DMS79 treated with DMSO at 0.1 percent for 48 hours (cell line): ENCODE measurements at regions not wholly inside any gene's neighbourhood (a gene's known extent, or its start where the extent isn't known, plus 50 kb on each side); places are given as distances from the start of the nearest gene placed in this dataset.

ENCODE experiments used
- DNase-seq: peaks from one replicate; lab custom pipeline; 2025; lab: John Stamatoyannopoulos, UW

DNA sequence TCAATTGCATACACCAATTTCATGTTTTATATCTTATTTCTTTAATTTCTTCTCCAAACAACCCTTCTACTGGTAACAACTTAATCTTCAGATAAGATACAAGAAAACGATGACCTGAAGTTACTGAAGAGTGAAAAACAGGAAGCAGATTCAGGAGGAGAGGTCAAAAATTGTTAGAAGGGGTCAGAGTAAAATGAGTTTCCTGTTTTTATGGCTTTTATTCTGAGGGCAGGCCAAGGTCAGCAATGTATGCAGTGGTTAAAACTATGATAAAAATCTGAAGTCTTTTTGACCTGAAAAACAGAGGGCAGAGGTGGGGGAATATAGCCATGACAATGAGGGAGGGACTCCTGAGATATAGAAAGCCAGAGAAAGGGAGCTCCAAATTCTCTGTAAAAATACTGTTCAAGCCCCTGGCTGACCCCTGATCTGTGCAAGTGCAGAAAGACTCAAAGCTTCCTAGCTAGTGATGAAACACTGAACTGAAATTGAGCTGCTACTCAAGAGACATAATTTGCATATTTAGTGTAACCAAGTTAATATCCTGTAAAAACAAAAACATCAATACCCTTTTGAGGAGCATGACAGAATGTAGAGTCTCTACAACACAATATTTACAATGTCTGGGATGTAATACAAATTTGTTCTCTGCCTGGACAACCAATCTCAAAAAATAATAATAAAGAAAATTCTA is 514.3 kb upstream of the SEL1L start:
- DNase-seq = no peak

DNA sequence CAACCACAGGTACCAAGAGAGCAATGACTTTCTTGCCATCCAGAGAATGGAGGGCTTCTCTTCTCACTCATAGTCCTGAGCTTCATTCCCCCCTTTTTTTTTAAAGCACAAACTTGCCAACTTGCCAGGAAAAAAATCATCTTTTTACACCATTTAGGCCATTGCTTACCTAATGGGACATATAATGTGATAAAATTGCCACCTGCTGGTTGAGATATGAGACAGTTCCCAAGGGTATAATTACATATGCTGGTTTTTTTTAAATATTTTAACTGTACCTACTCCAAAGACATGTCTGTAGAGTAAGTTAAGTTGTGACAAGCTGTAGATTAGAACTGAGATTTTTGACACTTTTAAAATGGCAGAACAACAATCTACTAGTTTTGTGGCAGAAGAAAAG is 519.1 kb upstream of the SEL1L start:
- DNase-seq = no peak

DNA sequence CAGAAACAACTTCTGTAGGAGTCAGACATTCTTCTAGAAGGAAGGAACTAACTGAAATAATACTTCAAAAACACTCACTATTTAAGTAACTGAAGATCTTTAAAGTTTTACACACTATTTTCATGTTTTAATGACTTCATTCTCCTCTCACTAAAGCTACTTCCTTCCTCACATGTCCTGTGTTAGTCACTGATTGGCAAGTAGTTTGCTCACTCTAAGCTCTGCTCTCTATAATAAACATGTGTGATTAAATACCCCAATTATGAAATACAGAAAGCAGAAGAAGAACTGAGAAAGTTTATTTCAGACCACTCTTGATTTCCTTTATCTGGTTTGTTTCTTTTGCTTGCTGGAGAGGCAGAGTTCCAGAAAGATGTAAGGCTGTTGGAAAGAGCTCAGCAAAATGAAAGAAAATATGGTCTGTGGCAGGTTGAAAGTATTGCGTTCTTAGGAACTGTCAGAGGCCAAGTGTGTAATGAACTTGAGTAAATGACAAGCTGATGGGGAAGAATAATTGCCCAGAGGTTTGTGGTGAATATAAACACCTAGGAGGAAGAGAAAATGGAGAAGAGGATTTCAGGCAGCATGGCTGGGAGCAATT is 522.0 kb upstream of the SEL1L start:
- no peak for DNase-seq

- no peak for DNase-seq
Measured at GRCh38 chr14:82060219-82060618, 526.6 kb upstream of the SEL1L start.

- DNase-seq = peak; percentile 100
Measured at GRCh38 chr14:82067221-82067875, 533.7 kb upstream of the SEL1L start.

DNA sequence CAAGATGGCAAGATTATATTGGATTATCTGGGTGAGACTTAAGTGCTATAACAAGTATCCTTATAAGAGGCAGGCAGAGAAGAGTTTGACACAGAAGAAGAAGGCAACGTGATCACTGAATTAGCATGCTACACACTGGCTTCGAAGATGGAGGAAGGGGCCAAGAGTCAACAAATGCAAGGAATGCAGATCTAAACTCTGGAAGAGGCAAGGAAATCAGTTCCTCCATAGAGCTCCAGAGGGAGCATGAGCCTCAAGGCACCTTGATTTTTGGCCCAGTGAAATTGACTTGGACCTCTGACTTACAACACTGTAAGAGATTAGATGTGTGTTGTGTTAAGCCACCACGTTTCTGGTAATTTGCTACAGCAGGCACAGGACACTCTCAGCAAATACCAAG is 536.4 kb upstream of the SEL1L start:
- DNase-seq = no peak

DNA sequence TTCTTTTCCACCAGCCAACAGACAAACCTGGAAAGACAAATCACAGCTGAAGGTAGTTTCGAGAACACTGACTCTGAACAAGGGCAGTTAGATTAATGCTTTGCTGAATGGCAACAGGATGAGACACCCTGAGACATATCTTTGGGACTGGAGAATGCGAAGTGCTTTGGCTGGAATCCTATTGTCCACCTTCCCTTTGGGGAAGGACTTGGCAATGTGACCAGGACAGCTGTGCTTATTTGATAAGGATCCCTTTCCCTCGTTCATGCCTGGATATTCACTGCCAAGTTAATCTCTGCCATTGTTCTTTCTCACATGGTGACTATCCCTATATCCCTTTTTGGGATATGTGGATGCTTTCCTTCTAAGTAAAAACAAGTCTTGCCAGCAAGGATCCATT is 537.1 kb upstream of the SEL1L start:
- no peak for DNase-seq

- DNase-seq = no peak
Measured at GRCh38 chr14:82073547-82073946, 539.9 kb upstream of the SEL1L start.

- no peak for DNase-seq
Measured at GRCh38 chr14:82075566-82075965, 541.9 kb upstream of the SEL1L start.

- no peak for DNase-seq
Measured at GRCh38 chr14:82079553-82079952, 545.9 kb upstream of the SEL1L start.

DNA sequence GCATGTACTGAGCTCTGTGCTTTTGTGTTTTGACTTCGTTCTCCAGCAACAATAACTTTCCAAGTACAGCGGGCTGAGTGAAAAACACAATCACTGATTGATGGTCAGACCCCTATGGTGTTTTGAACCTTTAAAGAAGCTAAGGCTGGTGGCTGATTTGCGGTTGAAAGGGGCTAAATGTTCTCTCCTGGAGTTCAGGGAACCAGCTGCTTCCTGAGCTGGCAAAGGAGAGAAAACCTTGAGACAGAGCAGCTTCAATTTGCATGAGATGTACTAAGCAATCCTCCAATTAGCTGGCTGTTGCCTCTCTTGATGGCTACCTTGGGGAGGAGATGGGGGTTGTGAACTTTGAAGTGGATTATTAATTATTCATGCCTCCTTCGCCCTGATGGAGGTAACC is 546.7 kb upstream of the SEL1L start:
- DNase-seq = peak; percentile 55

GRCh38 chr14:82084813-82085212 is 551.2 kb upstream of the SEL1L start:
- DNase-seq = no peak

DNA sequence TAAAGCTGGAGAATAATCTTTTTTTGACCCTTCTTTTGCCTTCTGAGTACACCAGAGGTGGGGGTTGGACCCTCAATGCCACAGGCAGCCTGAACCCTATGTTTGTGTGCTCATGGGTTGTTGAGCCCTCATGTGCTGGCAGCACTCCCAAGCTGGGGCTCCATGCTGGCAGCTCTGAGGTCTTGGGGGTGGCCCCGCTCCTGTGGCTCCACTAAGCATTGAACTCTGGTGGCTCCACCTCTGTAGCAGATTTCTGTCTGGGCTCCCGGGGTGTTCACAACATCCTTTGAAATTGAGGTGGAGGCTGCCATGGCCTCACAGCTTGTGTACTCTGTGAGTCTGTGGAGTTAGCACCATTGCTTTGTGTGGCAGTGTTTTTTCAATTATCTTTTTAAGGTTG is 557.4 kb upstream of the SEL1L start:
- DNase-seq = no peak

DNA sequence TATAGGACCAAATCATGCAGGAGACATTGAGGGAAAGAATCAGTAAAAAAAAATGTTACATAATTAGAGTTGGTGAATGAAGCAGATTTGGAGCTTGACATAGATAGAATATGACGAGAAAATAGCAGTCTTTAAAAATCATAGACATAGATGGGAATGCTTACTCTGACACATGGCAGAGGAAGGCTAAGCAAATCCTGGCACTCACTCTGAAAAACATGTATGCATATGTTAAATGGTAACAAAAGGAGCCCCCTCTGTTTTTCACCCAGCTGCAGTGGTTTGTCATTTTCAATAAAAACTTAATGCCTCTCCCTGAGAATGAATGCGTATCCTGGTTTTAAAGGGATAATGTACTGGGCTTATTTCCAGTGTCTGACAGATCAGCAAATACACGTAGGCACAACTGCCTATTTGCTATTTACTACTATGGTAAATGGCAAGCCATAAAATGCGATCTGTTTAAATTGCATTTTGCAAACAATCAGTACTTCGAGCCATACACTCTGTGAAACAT is 561.2 kb upstream of the SEL1L start:
- DNase-seq = no peak

- DNase-seq = no peak
Measured at GRCh38 chr14:82104013-82104412, 570.4 kb upstream of the SEL1L start.

GRCh38 chr14:82112210-82112839 is 578.7 kb upstream of the SEL1L start:
- no peak for DNase-seq

GRCh38 chr14:82113007-82113406 is 579.4 kb upstream of the SEL1L start:
- no peak for DNase-seq

DNA sequence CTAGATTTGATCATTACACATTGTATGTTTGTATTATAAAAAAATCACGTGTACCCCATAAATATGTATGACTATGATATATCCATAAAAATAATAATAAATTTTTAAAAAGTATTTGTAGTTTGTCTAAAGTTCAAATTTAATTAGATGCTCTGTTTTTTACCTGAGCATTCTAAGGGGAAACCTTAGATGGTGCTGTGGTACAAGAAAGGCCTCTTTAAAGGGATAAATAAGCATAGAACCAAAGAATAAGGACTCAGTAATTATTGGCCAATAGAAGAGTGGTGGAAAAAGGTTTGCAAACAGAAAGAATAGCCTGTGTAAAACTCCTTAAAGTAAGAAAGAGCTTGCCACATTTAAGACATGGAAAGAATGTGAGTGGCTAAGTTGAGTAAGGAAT is 580.1 kb upstream of the SEL1L start:
- DNase-seq = no peak

- DNase-seq = no peak
Measured at GRCh38 chr14:82116721-82117120, 583.1 kb upstream of the SEL1L start.

DNA sequence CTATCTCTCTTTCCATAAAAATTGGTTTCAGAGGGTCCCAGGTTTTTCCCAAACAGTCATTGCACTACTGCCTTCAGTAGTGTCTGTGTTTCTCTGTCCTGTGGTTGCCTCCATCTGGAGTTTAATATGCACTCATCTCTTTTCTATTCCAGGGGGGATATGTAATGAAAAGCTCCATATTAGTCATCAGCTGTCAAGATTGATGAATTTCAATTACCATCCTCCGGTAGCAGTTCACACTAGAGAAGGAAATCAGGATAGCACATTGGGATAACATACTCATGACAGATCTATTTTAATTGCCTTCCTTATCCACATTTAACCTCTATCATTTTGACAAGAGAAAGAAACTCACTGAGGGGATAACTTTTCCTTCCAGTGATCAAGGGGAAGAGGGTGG is 589.0 kb upstream of the SEL1L start:
- DNase-seq = no peak

- no peak for DNase-seq
Measured at GRCh38 chr14:82124511-82124910, 590.9 kb upstream of the SEL1L start.

GRCh38 chr14:82126006-82126405 is 592.4 kb upstream of the SEL1L start:
- no peak for DNase-seq

GRCh38 chr14:82134411-82134810 is 600.8 kb upstream of the SEL1L start:
- no peak for DNase-seq
